ENCODE measurements at regions not wholly inside any gene's neighbourhood (a gene's known extent, or its start where the extent isn't known, plus 50 kb on each side); places are given as distances from the start of the nearest gene placed in this dataset.
A peak's percentile ranks its signal among the peaks of the same experiment; 100 is the strongest.

- DNase-seq = no peak
These were observed 110.9 kb downstream of the FOXD1 start for GRCh38 chr5:73337586-73338255.

DNA sequence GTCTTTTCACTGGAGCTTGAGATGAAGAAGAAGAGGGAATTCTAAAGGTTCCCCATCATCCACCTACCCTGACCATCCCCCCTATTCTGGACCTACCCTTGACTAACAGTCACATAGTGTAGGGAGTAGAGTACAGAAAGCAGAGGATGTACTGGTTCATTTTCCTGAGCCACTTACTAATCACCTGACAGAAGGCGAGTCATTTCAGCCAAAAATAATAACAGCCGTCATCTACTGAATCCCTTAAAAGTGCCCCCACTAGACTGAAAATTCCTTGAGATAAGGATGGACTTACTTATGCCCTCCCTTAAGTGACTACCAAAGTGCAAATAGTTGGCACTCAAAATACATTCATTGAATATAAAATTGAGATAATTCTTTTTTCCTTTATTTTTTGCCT lies 112.2 kb downstream of the FOXD1 start:
- DNase-seq = no peak

DNA sequence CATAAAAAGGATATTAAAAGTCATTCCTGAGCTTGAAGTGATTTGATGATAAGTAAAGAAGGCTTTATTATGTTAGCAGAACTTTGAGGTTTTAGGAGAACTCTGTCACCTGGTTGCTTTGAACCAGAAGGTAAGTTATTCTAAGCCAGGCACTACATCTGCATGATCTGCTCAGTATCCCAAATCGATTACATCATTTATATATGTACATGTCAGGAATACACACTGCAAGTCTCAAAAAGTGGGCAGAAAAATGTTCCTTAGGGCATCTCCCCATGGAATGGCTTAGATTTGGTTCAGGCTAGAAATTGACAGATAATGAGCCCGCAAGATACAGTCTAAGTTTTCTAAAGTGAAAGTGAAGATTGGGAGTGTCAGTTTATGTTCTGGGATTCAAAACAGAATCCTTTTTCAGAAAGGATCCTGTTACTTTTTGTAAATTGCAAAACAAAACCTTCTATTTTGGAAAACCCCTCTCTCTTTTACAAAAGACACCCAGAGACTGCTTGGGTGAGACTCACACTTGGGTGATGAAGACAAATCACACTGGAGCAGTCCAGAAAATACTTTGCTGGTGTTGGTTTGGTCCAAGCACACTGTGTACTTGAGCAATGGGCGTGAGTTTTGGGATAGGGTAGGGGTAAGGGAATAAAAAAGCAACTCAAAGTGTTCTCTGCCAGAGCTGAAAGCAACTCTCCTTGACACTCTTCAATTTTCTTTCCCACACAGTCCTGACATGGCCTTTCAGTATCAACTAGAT lies 114.5 kb downstream of the FOXD1 start:
- DNase-seq = no peak

GRCh38 chr5:73330613-73331012 lies 118.0 kb downstream of the FOXD1 start:
- DNase-seq = no peak

- DNase-seq = no peak
These were observed 119.9 kb downstream of the FOXD1 start for GRCh38 chr5:73328640-73329039.

- DNase-seq = no peak
These were observed 120.6 kb downstream of the FOXD1 start for GRCh38 chr5:73327908-73328455.

- no peak for DNase-seq
These were observed 123.0 kb downstream of the FOXD1 start for GRCh38 chr5:73325546-73325945.

DNA sequence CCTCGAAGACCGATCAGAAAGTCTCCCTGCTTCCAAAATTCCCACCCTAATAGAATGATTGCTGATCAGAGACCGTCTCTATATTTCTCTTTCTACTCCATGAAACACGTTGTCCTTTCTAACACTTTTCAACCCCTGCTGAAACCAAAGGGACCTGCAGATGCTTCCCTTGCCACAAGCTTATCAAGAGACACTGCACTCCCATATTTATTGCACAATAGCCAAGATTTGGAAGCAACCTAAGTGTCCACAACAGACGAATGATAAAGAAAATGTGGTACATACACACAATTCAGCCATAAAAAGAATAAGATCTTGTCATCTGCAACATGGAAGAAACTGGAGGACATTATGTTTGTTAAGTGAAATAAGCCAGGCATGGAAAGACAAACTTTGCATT lies 125.1 kb downstream of the FOXD1 start:
- DNase-seq = no peak

DNA sequence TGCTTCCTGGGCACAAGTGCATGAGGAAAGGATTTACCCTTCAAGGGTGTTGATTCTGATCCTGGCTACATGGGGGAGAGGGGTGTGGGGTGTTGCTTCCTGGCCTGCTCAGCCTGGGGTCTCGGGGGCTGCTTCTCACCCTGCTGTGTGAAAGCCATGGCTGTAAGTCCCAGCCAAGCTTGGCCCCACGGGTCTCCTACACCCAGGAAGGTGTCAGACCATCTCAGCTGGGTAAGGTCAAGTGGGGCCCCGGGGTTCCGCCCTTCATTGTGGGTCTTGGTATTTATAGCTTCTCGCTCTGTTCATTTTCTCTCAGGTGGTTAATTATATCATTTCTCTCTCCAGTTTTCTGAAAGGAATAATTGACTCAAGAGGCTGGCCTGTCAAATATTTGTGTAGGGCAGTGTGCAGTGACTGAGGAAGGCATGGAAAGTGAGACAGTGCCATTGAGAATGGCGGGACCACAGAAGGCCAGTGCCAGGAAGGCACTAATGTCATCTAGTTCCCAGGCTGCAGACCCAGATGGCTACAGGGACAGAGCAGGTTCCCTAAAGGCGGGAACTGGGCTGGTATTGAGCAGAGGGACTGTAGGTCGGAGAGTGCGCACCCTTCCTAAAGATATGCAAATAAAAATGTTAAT lies 126.0 kb downstream of the FOXD1 start:
- DNase-seq = no peak

- peak; percentile 61 for DNase-seq
These were observed 126.7 kb downstream of the FOXD1 start for GRCh38 chr5:73321757-73322436.

DNA sequence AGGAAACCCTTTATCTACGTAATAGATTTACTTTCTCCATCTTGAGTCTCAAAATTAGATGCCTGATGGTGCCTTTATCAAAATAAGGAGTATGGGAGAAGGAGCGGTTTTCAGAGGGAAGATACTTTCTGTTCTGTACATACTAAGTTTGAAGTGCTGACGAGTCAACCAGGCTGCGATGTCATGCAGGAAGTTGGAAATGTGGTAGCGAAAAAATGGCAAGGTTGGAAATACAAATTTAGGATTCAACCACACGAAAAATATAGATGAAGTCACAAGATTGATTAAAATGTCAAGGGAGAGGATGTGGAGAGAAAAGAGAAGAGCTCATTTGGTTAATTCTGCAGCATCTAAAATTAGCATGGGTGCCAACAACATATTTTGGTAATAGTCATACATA lies 129.5 kb downstream of the FOXD1 start:
- DNase-seq = no peak

- no peak for DNase-seq
These were observed 130.3 kb downstream of the FOXD1 start for GRCh38 chr5:73318308-73318719.

DNA sequence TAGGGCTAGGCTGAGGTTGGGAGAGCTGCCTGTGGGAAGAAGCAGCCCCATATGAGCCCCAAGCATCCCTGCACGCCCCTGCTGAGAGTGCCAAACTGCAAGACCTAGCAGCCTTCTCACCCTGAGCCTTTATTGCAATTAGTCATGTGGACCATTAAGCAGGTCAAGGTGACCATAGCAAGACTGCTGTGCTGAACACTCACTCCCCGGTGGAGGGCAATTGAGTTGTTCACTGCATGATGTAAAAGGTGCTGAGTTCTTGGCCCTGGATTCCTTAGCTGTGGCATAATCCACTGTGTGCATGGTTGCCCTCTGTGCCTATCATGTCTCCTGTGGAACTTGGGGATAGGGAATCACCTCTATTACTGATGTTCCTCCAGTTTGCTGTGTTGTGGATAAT lies 131.1 kb downstream of the FOXD1 start:
- no peak for DNase-seq

DNA sequence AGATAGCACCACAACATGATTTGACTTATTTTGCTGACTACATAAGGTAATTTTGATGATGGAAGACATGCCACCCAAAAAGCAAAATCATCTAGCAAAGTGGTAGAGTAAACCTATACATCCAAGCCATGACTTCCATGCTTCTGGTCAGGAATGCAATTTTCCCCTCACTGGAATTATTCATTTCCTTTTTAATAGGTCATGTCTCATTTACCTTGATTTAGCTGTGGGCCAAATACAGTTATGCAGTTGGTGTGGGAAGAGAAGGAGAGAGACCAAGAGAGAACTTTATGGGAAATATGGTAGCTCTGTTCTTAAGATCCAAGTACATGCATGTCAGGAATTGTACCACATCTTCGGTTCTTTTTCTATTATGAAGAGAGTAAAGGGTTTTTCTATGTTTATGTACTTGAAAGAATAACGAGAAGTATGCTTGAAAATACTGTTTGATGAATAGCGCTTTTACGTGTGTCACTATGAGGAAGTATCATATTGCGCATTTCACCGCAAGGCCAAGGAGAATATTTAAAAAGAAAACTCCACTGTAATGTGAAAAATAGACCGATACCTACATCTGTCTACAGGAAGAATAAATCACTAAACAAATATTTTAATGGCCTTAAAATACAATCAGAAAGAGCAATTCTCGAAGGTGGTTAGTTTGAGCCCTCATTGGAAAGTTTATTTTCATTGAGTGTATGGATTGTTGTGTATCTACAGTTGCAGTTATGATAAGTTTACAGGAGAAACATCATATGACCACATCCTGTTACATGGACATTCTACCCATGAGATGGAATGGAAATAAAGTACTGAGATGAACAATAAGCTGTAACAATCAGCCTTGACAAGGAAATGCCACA lies 134.0 kb downstream of the FOXD1 start:
- DNase-seq = no peak

GRCh38 chr5:73312872-73313510 lies 135.6 kb downstream of the FOXD1 start:
- DNase-seq = no peak

DNA sequence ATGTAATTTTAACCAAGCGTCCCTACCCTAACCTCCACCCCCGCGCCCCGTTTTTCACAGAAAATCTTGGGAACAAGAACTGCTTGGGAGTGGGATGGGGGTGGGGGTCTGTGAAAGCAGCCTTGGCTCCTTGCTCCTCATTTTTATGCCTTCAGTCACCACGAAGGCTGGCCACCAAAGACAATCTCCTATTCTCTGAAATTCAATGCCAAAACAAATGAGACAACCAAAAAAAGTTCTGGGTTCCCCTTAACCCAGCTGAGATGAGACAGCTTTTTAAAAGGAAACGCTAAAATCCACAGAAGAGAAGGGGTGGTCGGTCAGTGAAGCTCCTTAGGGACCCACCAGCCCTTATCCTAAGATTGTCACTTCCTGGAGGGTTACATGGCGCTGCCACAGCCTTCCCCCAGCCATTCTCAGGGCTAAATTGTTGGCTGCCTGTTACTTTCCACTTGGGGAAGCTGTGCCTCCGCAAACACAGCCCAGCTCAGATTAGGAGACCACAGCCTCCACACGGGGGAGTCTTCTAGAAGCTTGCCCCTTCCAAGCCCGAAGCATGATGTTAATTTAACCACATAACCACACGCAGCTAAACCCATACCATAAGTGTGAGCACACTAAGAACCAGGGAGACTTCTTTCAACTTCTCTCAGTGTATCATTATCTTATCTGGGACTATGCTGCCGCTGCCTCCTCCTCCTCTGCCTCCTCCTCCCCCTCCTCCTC lies 136.3 kb downstream of the FOXD1 start:
- DNase-seq = no peak

DNA sequence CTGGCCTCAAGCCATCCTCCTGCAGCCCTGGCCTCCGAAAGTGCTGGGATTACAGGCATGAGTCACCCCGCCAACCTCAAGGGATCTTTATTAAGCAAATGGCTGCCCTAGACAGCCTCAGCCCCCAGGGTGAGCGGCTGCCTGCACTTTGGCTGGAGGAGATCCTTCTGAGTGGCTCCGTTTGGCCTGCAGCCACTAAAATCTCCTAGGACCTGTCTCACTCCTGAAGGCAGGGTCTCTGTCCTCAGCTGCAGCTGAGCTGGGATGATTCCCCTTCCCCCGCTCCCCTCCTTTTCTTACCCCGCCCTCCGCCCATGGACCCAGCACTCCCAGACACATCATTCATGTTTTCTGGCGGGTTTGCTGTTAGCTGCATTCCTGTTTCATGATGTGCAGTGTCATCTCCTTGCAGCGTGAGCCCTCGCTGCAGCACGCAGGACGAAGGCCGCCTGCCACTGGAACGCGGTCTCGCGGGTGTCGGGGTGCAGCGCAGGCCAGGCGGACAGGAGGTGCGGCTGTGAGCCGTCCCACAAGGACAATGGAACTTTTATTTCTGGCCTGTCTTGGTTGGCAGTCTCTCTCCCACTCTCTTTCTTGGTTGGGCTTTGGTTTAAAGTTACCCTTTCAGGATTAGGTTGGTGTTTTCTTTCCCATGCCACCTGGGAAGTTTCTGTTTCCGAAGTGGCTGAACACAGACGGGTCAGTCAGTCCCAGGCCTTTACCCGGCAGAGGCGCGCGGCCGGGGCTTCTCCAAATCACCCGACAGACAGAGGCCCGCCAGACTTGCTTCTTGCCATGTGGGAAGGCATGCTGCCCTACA lies 137.1 kb downstream of the FOXD1 start:
- no peak for DNase-seq

DNA sequence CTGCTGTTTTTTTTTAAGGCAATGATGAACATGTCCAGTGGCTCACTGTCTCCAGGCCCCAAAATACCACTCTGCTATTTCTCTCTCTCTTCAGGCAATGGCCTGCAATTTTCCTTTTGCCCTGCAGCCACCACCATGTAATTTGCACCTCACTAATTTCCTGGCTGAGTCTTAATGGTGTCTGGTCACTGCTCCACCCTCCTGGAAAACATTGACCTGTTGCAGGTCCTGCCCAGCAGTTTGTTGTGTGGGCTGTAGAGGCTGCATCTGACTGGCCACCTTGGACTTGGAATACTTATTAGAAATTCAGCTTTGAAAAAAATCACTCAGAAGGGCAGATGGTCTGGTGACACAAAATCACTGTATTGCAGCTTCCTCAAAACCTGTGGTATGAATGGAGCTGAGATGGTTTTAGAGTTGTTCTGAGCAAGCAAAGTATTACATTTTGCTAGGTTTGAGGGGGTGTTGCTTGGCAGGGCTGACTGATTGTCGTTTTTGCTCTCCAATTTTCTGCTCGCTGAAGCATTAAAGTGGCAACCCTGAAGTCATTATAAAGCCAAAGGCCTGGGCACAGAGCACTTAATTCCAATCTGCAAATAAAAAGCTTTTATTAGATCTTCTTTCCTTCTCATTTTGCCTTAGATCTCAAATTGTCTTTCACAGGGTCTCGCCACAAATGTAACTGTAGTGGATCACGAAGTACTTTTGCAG lies 134.8 kb downstream of the TMEM174 start:
- DNase-seq = no peak

DNA sequence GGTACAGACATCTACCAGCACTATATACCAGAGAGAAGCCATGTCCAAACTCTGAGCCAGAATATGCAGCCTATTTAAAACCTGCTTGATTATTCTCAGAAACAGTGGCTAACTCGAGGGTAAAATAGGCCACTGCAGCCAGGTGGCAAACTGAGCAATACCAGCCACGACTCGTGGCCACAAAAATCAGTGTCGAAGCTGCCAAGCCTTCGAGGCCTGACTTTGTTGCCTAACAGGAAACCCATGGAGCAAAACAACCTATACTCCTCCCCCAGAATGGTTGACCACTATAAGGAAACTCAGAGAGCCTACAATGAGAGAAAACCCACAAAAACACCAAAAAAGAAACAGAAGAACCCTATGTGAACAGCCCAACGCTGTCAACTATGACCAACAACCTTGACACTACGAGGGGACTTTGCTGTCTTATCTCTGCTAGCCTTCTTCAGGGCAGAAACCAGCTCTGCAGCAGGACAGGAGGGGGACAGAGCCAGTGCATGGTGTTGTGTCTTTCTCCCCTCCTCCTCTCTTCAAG lies 133.8 kb downstream of the TMEM174 start:
- DNase-seq = no peak

Data from amniotic stem cell (primary cell).